MM.1S (cell line): ENCODE measurements at regions not wholly inside any gene's neighbourhood (a gene's known extent, or its start where the extent isn't known, plus 50 kb on each side); places are given as distances from the start of the nearest gene placed in this dataset.
"Not testable (repeated sequence)": the region's sequence is repeated elsewhere in the genome, so short reads cannot be mapped to it uniquely, and the experiment has no call there.

Source experiments
- DNase-seq: peaks from one replicate; pipeline ENCODE4 v3.0.0-alpha.2; 2015
- H2AFZ ChIP-seq: fragments of 300-600 bp; sonication (generic); 2 replicates; pipeline ENCODE4 v1.6.0; 2016; ENCODE audit warnings: antibody characterized with exemption, low read length
- H3F3A ChIP-seq: fragments of 300-600 bp; sonication (generic); 2 replicates; pipeline ENCODE4 v1.6.1; 2016; ENCODE audit warnings: mild to moderate bottlenecking, antibody characterized with exemption, low read length, moderate library complexity, mixed read lengths; ENCODE audit not compliant: insufficient read depth
- H3K27ac ChIP-seq: fragments of 300-600 bp; sonication (generic); 2 replicates; pipeline ENCODE4 v1.5.1; 2016; ENCODE audit warnings: mild to moderate bottlenecking, low read length
- H3K27me3 ChIP-seq: fragments of 300-600 bp; sonication (generic); replicated peaks from 2 replicates; pipeline ENCODE4 v1.6.0; 2016; ENCODE audit warnings: low read length; ENCODE audit not compliant: insufficient read depth
- H3K36me3 ChIP-seq: fragments of 300-600 bp; sonication (generic); replicated peaks from 2 replicates; pipeline ENCODE4 v1.6.1; 2016; ENCODE audit warnings: mild to moderate bottlenecking, low read length, mixed read lengths; ENCODE audit not compliant: insufficient read depth
- H3K4me1 ChIP-seq: fragments of 300-600 bp; sonication (generic); 2 replicates; pipeline ENCODE4 v1.6.1; 2016; ENCODE audit warnings: low read length, mixed read lengths
- H3K4me2 ChIP-seq: fragments of 300-600 bp; sonication (generic); 2 replicates; pipeline ENCODE4 v1.6.0; 2016; ENCODE audit warnings: low read depth, low read length
- H3K4me3 ChIP-seq: fragments of 300-600 bp; sonication (generic); 2 replicates; pipeline ENCODE4 v1.5.1; 2016; ENCODE audit warnings: low read length, mixed read lengths
- H3K79me2 ChIP-seq: fragments of 300-600 bp; sonication (generic); 2 replicates; pipeline ENCODE4 v1.6.1; 2016; ENCODE audit warnings: mixed run types, low read length, mixed read lengths
- H3K9ac ChIP-seq: fragments of 300-600 bp; sonication (generic); 2 replicates; pipeline ENCODE4 v1.6.1; 2016; ENCODE audit warnings: low read length, mixed read lengths
- H3K9me2 ChIP-seq: fragments of 300-600 bp; sonication (generic); replicated peaks from 2 replicates; pipeline ENCODE4 v1.6.1; 2016; ENCODE audit warnings: mild to moderate bottlenecking, low read length, mixed read lengths; ENCODE audit not compliant: insufficient read depth
- H3K9me3 ChIP-seq: fragments of 300-600 bp; sonication (generic); replicated peaks from 2 replicates; pipeline ENCODE4 v1.6.1; 2016; ENCODE audit warnings: mild to moderate bottlenecking, low read length, mixed read lengths; ENCODE audit not compliant: insufficient read depth
- H4K20me1 ChIP-seq: fragments of 300-600 bp; sonication (generic); 2 replicates; pipeline ENCODE4 v1.6.1; 2016; ENCODE audit warnings: mild to moderate bottlenecking, low read length, moderate library complexity, mixed read lengths; ENCODE audit not compliant: insufficient read depth

- not testable (repeated sequence) for H3K4me3 ChIP-seq, H3K27ac ChIP-seq, H3K36me3 ChIP-seq, H4K20me1 ChIP-seq, H3K79me2 ChIP-seq, H3K9me2 ChIP-seq, H2AFZ ChIP-seq, H3K9me3 ChIP-seq, H3K4me1 ChIP-seq, H3F3A ChIP-seq, H3K9ac ChIP-seq, H3K4me2 ChIP-seq, DNase-seq, H3K27me3 ChIP-seq
These were observed 519.2 kb downstream of the TTLL7 start for GRCh38 chr1:83479591-83480239.

GRCh38 chr1:83478127-83478526 is 520.8 kb downstream of the TTLL7 start:
- DNase-seq, H3K9ac ChIP-seq, H3K4me3 ChIP-seq, H3K9me2 ChIP-seq, H3K36me3 ChIP-seq, H3F3A ChIP-seq, H3K27me3 ChIP-seq, H3K9me3 ChIP-seq, H3K27ac ChIP-seq, H4K20me1 ChIP-seq, H2AFZ ChIP-seq, H3K4me1 ChIP-seq, H3K4me2 ChIP-seq, H3K79me2 ChIP-seq: not testable (repeated sequence)

- H2AFZ ChIP-seq, H3F3A ChIP-seq, H3K4me2 ChIP-seq, H3K9me2 ChIP-seq, H4K20me1 ChIP-seq, H3K9ac ChIP-seq, H3K4me1 ChIP-seq, H3K9me3 ChIP-seq, H3K27me3 ChIP-seq, DNase-seq, H3K36me3 ChIP-seq, H3K4me3 ChIP-seq, H3K27ac ChIP-seq, H3K79me2 ChIP-seq: not testable (repeated sequence)
These were observed 522.4 kb downstream of the TTLL7 start for GRCh38 chr1:83476518-83476917.

- H3K4me1 ChIP-seq, H3K4me3 ChIP-seq, H3K9me3 ChIP-seq, H4K20me1 ChIP-seq, H3K36me3 ChIP-seq, H3K79me2 ChIP-seq, H3K9me2 ChIP-seq, DNase-seq, H2AFZ ChIP-seq, H3K27ac ChIP-seq, H3K4me2 ChIP-seq, H3F3A ChIP-seq, H3K27me3 ChIP-seq, H3K9ac ChIP-seq: not testable (repeated sequence)
These were observed 524.0 kb downstream of the TTLL7 start for GRCh38 chr1:83474946-83475345.

- not testable (repeated sequence) for H3K79me2 ChIP-seq, H3K4me1 ChIP-seq, H3K4me3 ChIP-seq, H3F3A ChIP-seq, H3K36me3 ChIP-seq, H3K9me2 ChIP-seq, DNase-seq, H3K27ac ChIP-seq, H3K9me3 ChIP-seq, H3K27me3 ChIP-seq, H3K4me2 ChIP-seq, H4K20me1 ChIP-seq, H3K9ac ChIP-seq, H2AFZ ChIP-seq
These were observed 524.9 kb downstream of the TTLL7 start for GRCh38 chr1:83473986-83474385.

GRCh38 chr1:83472066-83472465 is 526.9 kb downstream of the TTLL7 start:
- H3K27me3 ChIP-seq, result not testable (repeated sequence)

GRCh38 chr1:83471272-83471671 is 527.7 kb downstream of the TTLL7 start:
- not testable (repeated sequence) for H3K27me3 ChIP-seq, H2AFZ ChIP-seq, H3K4me3 ChIP-seq, DNase-seq, H3F3A ChIP-seq, H3K9me3 ChIP-seq, H4K20me1 ChIP-seq, H3K9ac ChIP-seq, H3K4me1 ChIP-seq, H3K36me3 ChIP-seq, H3K79me2 ChIP-seq, H3K4me2 ChIP-seq, H3K9me2 ChIP-seq, H3K27ac ChIP-seq

More at GRCh38 chr1:83472066-83472465, 526.9 kb downstream of the TTLL7 start:
- H2AFZ ChIP-seq, H3K36me3 ChIP-seq, H3K27ac ChIP-seq, H3F3A ChIP-seq, H3K4me1 ChIP-seq, H3K4me2 ChIP-seq, H3K4me3 ChIP-seq, H3K9me3 ChIP-seq, DNase-seq, H4K20me1 ChIP-seq, H3K9me2 ChIP-seq, H3K9ac ChIP-seq, H3K79me2 ChIP-seq: not testable (repeated sequence)

- H2AFZ ChIP-seq, DNase-seq, H3K4me3 ChIP-seq, H3F3A ChIP-seq, H3K4me2 ChIP-seq, H3K9me2 ChIP-seq, H3K9ac ChIP-seq, H3K9me3 ChIP-seq, H4K20me1 ChIP-seq, H3K79me2 ChIP-seq, H3K36me3 ChIP-seq, H3K4me1 ChIP-seq, H3K27ac ChIP-seq, H3K27me3 ChIP-seq: not testable (repeated sequence)
These were observed 530.6 kb downstream of the TTLL7 start for GRCh38 chr1:83468336-83468735.
